Chondrocyte (in vitro differentiated cells): ENCODE measurements at regions not wholly inside any gene's neighbourhood (a gene's known extent, or its start where the extent isn't known, plus 50 kb on each side); places are given as distances from the start of the nearest gene placed in this dataset.

Experiments used
- DNase-seq: peaks from one replicate; pipeline ENCODE4 v3.0.0; 2021; ENCODE audit warnings: mixed read lengths, low spot score
- H3K27ac Mint-ChIP-seq: one replicate; pipeline ENCODE4 v1.8.0; 2021; ENCODE audit warnings: mild to moderate bottlenecking, moderate library complexity, mixed read lengths; ENCODE audit not compliant: unreplicated experiment
- H3K27me3 Mint-ChIP-seq: 2 replicates; pipeline ENCODE4 v1.8.0; 2021; ENCODE audit warnings: low read depth, mixed read lengths
- H3K36me3 Mint-ChIP-seq: 2 replicates; pipeline ENCODE4 v1.8.0; 2021; ENCODE audit warnings: low read depth, mixed read lengths
- H3K4me1 Mint-ChIP-seq: 2 replicates; pipeline ENCODE4 v1.8.0; 2021; ENCODE audit warnings: low read depth, mild to moderate bottlenecking, mixed read lengths
- H3K4me3 Mint-ChIP-seq: one replicate; pipeline ENCODE4 v1.8.0; 2021; ENCODE audit warnings: mild to moderate bottlenecking, moderate library complexity, mixed read lengths; ENCODE audit not compliant: unreplicated experiment
- H3K9me3 Mint-ChIP-seq: 2 replicates; pipeline ENCODE4 v1.8.0; 2021; ENCODE audit warnings: low read depth, mixed read lengths
- TF ChIP-seq, protein P1 (sequence below): fragments of 200-600 bp; sonication (generic); IDR thresholded peaks from 2 replicates; pipeline ENCODE4 v1.5.0; 2021; ENCODE audit warnings: antibody characterized with exemption, mild to moderate bottlenecking, moderate library complexity

DNA sequence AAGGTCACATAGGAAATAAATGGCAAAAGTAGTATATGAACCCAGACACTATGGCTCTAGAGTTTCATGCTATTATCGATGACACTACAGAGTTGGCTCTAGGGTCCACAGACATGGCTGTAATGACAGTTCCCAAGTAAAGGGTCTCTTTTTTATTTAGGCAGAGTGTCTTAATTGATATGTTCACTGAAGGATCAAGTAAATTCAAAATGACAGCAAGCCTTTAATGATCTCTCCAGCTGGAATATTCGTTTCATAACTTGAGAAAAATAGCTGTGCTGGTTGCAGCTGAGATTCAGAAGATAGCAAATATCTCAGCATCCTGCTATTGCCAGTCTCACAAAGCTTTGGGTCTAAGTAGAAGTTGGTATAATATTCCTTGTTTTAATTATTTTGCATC, 333.6 kb upstream of the MAGI2 start:
- Mint-ChIP-seq H3K27me3 (peaks cover 29% of the 10 kb centered on the region), H3K4me3 (no peak overlapping the region), H3K9me3 (peaks cover 6% of the 10 kb centered on the region), H3K27ac (no peak overlapping the region), H3K4me1 (no peaks in the 10 kb centered on the region), H3K36me3 (peaks cover 2% of the 10 kb centered on the region)
- DNase-seq: no peak
- TF ChIP-seq, protein P1, sequence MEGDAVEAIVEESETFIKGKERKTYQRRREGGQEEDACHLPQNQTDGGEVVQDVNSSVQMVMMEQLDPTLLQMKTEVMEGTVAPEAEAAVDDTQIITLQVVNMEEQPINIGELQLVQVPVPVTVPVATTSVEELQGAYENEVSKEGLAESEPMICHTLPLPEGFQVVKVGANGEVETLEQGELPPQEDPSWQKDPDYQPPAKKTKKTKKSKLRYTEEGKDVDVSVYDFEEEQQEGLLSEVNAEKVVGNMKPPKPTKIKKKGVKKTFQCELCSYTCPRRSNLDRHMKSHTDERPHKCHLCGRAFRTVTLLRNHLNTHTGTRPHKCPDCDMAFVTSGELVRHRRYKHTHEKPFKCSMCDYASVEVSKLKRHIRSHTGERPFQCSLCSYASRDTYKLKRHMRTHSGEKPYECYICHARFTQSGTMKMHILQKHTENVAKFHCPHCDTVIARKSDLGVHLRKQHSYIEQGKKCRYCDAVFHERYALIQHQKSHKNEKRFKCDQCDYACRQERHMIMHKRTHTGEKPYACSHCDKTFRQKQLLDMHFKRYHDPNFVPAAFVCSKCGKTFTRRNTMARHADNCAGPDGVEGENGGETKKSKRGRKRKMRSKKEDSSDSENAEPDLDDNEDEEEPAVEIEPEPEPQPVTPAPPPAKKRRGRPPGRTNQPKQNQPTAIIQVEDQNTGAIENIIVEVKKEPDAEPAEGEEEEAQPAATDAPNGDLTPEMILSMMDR: no peak

DNA sequence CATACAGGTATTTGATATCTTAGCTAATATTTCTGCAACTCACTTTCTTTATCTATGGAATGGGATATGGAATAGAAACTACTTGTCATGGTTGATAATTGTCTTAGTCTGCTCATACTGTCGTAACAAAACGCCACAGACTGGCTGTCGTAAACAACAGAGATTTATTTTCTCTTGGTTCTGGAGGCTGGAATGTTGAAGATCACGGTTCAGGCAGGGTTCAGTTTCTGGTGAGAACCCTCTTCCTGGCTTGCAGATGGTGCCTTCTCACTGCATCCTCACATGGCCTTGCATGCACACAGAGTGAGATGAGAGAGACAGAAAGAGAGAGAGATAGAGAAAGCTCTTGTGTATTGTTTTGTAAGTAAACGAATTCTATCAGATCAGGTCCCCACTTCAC, 332.7 kb upstream of the MAGI2 start:
- TF ChIP-seq, protein P1: no peak
- Mint-ChIP-seq H3K4me1 (no peaks in the 10 kb centered on the region), H3K27ac (no peak overlapping the region), H3K36me3 (peaks cover 2% of the 10 kb centered on the region), H3K27me3 (peaks cover 27% of the 10 kb centered on the region), H3K4me3 (no peak overlapping the region), H3K9me3 (peaks cover 6% of the 10 kb centered on the region)
- DNase-seq: no peak

DNA sequence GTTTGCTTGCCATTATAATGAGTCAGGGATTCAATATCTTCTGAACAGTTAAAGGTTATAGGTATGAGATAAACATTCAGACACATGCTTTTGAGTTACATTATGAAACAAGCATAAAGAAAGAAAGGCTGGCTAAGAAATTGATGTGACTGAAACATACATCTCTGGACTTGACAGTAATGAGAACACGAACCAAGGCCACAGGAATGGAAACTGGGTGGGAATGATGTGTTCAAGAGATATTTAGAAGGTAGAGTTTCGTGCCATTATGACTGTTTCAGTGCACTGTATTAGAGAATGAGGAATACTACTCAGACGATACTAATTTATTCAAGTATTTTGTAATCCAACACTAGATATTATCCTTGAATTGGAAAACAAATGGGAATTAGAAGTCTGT, 332.1 kb upstream of the MAGI2 start:
- Mint-ChIP-seq H3K36me3 (peaks cover 2% of the 10 kb centered on the region), H3K27me3 (peaks cover 27% of the 10 kb centered on the region), H3K4me3 (no peak overlapping the region), H3K27ac (no peak overlapping the region), H3K4me1 (no peaks in the 10 kb centered on the region), H3K9me3 (peaks cover 6% of the 10 kb centered on the region)
- TF ChIP-seq, protein P1: no peak
- no peak for DNase-seq

DNA sequence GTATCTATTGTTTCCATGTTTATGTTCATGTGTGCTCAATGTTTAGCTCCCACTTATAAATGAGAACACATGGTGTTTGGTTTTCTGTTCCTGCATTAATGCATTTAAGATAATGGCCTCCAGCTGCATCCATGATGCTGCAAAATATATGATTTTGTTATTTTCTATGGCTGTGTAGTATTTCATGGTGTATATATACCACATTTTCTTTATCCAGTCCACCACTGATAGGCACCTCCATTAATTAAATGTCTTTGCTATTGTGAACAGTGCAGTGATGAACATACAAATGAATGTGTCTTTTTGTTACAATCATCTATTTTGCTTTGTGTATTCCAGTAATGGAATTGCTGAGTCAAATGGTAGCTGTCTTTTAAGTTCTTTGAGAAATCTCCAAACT, 329.4 kb upstream of the MAGI2 start:
- TF ChIP-seq, protein P1: no peak
- Mint-ChIP-seq H3K9me3 (peaks cover 6% of the 10 kb centered on the region), H3K27me3 (peaks cover 23% of the 10 kb centered on the region), H3K27ac (no peak overlapping the region), H3K4me3 (no peak overlapping the region), H3K36me3 (peaks cover 2% of the 10 kb centered on the region), H3K4me1 (no peaks in the 10 kb centered on the region)
- no peak for DNase-seq

DNA sequence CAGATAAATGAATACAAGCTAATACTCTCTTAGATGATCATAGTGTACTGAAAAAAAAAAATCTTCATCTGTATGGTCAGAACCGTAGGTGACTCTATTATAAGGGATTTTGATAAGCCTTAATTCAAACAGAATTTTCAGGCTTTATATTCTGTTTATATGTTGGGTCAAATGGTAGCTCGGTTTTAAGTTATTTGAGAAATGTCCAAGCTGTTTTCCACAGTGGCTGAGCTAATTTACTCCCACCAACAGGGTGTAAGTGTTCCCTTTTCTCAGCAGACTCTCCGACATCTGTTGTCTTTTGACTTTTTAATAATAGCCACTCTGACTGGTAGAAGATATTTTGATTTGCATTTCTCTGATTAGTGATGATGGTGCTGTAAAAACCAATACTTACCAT, 328.8 kb upstream of the MAGI2 start:
- TF ChIP-seq, protein P1: no peak
- DNase-seq: no peak
- Mint-ChIP-seq H3K4me3 (no peak overlapping the region), H3K4me1 (no peaks in the 10 kb centered on the region), H3K27ac (no peak overlapping the region), H3K27me3 (peaks cover 18% of the 10 kb centered on the region), H3K36me3 (peaks cover 2% of the 10 kb centered on the region), H3K9me3 (peaks cover 6% of the 10 kb centered on the region)
